ENCODE measurements at regions not wholly inside any gene's neighbourhood (a gene's known extent, or its start where the extent isn't known, plus 50 kb on each side); places are given as distances from the start of the nearest gene placed in this dataset.

DNA sequence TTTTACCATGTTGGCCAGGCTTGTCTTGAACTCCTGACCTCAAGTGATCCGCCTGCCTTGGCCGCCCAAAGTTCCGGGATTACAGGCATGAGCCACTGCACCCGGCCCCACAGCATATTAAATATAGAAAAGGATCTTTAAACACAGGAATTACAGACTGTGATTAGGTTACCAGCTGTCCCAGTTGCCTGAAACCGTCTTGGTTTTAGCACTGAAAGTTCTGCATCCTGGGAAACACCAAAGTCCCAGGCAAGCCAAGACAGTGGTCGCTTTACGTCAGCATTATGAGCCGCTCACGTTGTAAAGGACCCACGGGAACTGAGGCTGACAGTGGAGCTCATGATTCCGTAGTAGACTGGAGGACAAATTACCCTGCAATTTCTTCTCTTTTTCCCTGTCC lies 69.0 kb upstream of the FAM180A start:
- DNase-seq (ENCODE audit: low read depth in 1 of 2, low spot score in 1 of 2) (no peak), FAIRE-seq (no peak), ATAC-seq (no peak)
- Histone ChIP-seq H3K9me3 (no peaks in the 10 kb centered on the region), H3K4me2 (no peak overlapping the region), H3K4me1 (no peaks in the 10 kb centered on the region), H3K27ac (no peak overlapping the region), H3K4me3 (no peak overlapping the region)
- WGBS (ENCODE audit: missing lambda C conversion rate): 46% methylated on average over 10 of the region's 11 CpGs
- ChIA-PET CTCF (no interaction called here), POLR2A (no interaction called here)
- TF ChIP-seq HOXB5 (CRISPR knock-in tag; IDR thresholded peaks at IDR 0.05): no peak

DNA sequence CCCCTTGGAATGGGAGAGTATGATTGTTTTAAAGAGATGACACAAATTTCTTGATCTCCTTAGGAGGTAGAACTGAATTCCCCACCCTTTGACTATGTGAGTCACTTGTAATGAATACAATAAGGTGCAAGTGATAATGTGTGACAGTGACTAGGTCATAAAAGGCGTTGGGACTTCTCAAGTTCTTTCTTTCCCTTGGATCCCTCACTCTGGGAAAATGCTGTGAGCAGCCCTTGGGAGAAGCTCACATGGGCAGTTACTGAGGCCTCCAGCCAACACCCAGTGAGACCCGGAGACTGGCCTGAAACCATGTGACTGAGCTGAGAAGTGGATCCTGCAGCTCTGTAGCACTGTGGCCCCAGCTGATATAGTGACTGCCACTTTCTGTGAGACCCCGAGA lies 66.4 kb upstream of the FAM180A start:
- H3K4me2 ChIP-seq: no peak overlapping the region
- no peak overlapping the region for H3K4me3 ChIP-seq
- no peaks in the 10 kb centered on the region for H3K9me3 ChIP-seq
- TF ChIP-seq RCOR1 (IDR thresholded peaks at IDR 0.05; ENCODE audit: low read depth, low read length): no peak
- TF ChIP-seq HOXB13 (CRISPR knock-in tag; IDR thresholded peaks at IDR 0.05; ENCODE audit: low read depth): no peak
- TF ChIP-seq, protein P1, sequence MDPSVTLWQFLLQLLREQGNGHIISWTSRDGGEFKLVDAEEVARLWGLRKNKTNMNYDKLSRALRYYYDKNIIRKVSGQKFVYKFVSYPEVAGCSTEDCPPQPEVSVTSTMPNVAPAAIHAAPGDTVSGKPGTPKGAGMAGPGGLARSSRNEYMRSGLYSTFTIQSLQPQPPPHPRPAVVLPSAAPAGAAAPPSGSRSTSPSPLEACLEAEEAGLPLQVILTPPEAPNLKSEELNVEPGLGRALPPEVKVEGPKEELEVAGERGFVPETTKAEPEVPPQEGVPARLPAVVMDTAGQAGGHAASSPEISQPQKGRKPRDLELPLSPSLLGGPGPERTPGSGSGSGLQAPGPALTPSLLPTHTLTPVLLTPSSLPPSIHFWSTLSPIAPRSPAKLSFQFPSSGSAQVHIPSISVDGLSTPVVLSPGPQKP (IDR thresholded peaks at IDR 0.05; ENCODE audit: low read depth, low read length): no peak
- TF ChIP-seq SREBF2 (IDR thresholded peaks at IDR 0.05): no peak
- TF ChIP-seq CHD2 (IDR thresholded peaks at IDR 0.05; ENCODE audit: low read length, partially characterized antibody): no peak
- TF ChIP-seq NFE2L2 (conservative IDR thresholded peaks at IDR 0.05; ENCODE audit: low read length): no peak
- TF ChIP-seq ZFP36 (IDR thresholded peaks at IDR 0.05; ENCODE audit: borderline replicate concordance, partially characterized antibody): no peak
- TF ChIP-seq HDAC2 (IDR thresholded peaks at IDR 0.05): no peak
- TF ChIP-seq JUN (IDR thresholded peaks at IDR 0.05): no peak
- TF ChIP-seq, protein P2, sequence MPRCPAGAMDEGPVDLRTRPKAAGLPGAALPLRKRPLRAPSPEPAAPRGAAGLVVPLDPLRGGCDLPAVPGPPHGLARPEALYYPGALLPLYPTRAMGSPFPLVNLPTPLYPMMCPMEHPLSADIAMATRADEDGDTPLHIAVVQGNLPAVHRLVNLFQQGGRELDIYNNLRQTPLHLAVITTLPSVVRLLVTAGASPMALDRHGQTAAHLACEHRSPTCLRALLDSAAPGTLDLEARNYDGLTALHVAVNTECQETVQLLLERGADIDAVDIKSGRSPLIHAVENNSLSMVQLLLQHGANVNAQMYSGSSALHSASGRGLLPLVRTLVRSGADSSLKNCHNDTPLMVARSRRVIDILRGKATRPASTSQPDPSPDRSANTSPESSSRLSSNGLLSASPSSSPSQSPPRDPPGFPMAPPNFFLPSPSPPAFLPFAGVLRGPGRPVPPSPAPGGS (IDR thresholded peaks at IDR 0.05): no peak
- no peak for TF ChIP-seq TFCP2L1 (CRISPR knock-in tag; IDR thresholded peaks at IDR 0.05)
- no peak for TF ChIP-seq HOXB5 (CRISPR knock-in tag; IDR thresholded peaks at IDR 0.05)
- TF ChIP-seq EP300 (IDR thresholded peaks at IDR 0.05): no peak
- TF ChIP-seq, protein P3, sequence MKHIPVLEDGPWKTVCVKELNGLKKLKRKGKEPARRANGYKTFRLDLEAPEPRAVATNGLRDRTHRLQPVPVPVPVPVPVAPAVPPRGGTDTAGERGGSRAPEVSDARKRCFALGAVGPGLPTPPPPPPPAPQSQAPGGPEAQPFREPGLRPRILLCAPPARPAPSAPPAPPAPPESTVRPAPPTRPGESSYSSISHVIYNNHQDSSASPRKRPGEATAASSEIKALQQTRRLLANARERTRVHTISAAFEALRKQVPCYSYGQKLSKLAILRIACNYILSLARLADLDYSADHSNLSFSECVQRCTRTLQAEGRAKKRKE (CRISPR knock-in tag; IDR thresholded peaks at IDR 0.05; ENCODE audit: low read depth): no peak
- no peak for TF ChIP-seq FOXS1 (CRISPR knock-in tag; IDR thresholded peaks at IDR 0.05)
- TF ChIP-seq FOSL2 (IDR thresholded peaks at IDR 0.05): no peak
- TF ChIP-seq FOSL2 (CRISPR knock-in tag; IDR thresholded peaks at IDR 0.05): no peak
- TF ChIP-seq, protein P4, sequence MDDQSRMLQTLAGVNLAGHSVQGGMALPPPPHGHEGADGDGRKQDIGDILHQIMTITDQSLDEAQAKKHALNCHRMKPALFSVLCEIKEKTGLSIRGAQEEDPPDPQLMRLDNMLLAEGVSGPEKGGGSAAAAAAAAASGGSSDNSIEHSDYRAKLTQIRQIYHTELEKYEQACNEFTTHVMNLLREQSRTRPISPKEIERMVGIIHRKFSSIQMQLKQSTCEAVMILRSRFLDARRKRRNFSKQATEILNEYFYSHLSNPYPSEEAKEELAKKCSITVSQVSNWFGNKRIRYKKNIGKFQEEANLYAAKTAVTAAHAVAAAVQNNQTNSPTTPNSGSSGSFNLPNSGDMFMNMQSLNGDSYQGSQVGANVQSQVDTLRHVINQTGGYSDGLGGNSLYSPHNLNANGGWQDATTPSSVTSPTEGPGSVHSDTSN (IDR thresholded peaks at IDR 0.05): no peak
- no peak for TF ChIP-seq CBX8 (IDR thresholded peaks at IDR 0.05)
- no peak for TF ChIP-seq RAD21 (conservative IDR thresholded peaks at IDR 0.05 in 1 of 2, IDR thresholded peaks at IDR 0.05 in 1 of 2)
- TF ChIP-seq JUNB (IDR thresholded peaks at IDR 0.05): no peak
- ChIA-PET POLR2A (no interaction called here), CTCF (interaction anchor here (1.3 to 2.8 kb wide), 2 partner anchors 14 to 195 kb away, joined by 3 to 14 read pairs; no protein-coding TSS in a partner anchor)
- ATAC-seq: no peak
- H3K4me1 ChIP-seq: no peaks in the 10 kb centered on the region
- H3K27ac ChIP-seq: no peak overlapping the region
- no peak for DNase-seq (ENCODE audit: low read depth in 1 of 2, low spot score in 1 of 2)
- WGBS (ENCODE audit: missing lambda C conversion rate): 35% methylated on average over 3 of the region's 3 CpGs
- no peak for FAIRE-seq

DNA sequence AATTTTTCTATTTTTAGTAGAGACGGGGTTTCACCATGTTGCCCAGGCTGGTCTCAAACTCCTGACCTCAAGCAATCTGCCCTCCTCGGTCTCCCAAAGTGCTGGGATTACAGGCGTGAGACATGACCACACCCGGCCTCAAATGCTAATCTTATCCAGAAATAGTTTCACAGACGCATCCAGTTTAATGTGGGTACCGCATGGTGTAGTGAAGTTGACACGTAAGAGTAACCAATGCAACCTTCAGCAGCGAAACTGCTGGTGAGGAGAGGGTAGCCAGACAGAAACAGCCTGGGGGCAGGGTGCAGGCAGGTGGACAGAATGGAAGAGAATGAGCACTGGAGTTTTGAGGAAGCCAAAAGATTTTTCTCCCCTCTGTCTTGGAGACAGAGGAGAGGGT lies 63.5 kb upstream of the FAM180A start:
- 27% methylated on average over 7 of the region's 8 CpGs for WGBS (ENCODE audit: missing lambda C conversion rate)
- POLR2A ChIA-PET: no interaction called here
- no peak for TF ChIP-seq PHF8 (IDR thresholded peaks at IDR 0.05; ENCODE audit: borderline replicate concordance, low read depth)
- TF ChIP-seq NFE2L2 (conservative IDR thresholded peaks at IDR 0.05; ENCODE audit: low read length): no peak
- CTCF ChIA-PET: interaction anchor here (1.5 kb wide), 1 partner anchor 11 kb away, joined by 8 read pairs; no protein-coding TSS in a partner anchor
- ATAC-seq (no peak), FAIRE-seq (no peak), DNase-seq (ENCODE audit: low read depth in 1 of 2, low spot score in 1 of 2) (no peak)
- H3K9me3 ChIP-seq: no peaks in the 10 kb centered on the region
- no peak overlapping the region for H3K27ac ChIP-seq
- H3K4me2 ChIP-seq: no peak overlapping the region
- H3K4me1 ChIP-seq: no peaks in the 10 kb centered on the region
- no peak overlapping the region for H3K4me3 ChIP-seq

Data from A549 (cell line).